Heart left ventricle (tissue), 13 donors: ENCODE measurements at regions not wholly inside any gene's neighbourhood (a gene's known extent, or its start where the extent isn't known, plus 50 kb on each side); places are given as distances from the start of the nearest gene placed in this dataset.
"Not testable (repeated sequence)": the region's sequence is repeated elsewhere in the genome, so short reads cannot be mapped to it uniquely, and the experiment has no call there.

ENCODE experiments used
- CTCF ChIP-seq, 12 donors: fragments of 200-600 bp; sonication (generic) in 4 of 12; IDR thresholded peaks; one replicate each; pipeline versions ENCODE4 v1.5.0 to v1.8.0; 2018 to 2022; ENCODE audit warnings: antibody characterized with exemption in 12 of 12, mild to moderate bottlenecking in 5 of 12
- POLR2A ChIP-seq, 2 donors: fragments of 450-650 bp; IDR thresholded peaks; one replicate each; pipeline ENCODE4 v1.6.1; 2017; ENCODE audit warnings: antibody characterized with exemption in 2 of 2, mild to moderate bottlenecking in 2 of 2, moderate library complexity in 2 of 2
- donor health status: ischemic (EF 13 %, LVEDD 7.1; RV severe dilation, severe dysfunction).
- donor health status: DM: no; HTN: yes; CAD: no.
- donor health status: DM: no; HTN: no; CAD: no.
- donor health status: ischemic (EF 25% LVEDD 6.9; RV normal size, moderate dysfunction).
- donor health status: ischemic (EF 25% LVEDD 5.7; RV mildly dilated, moderate dysfunction).
- donor health status: ischemic (EF 35%, LVEDD 5.7; RV mildly dilated, moderate dysfunction).
- donor health status: nonischemic (EF 11% LVEDD 7.7; RV severe dilation, severe dysfunction).
- donor health status: DM: yes; HTN: yes; CAD: no.
- donor health status: PGD.
- donor health status: ischemic (EF 29% LVEDD 5.4; RV normal size, mild dysfunction).
- donor health status: nonischemic (EF 23%, LVEDD 6.1; RV moderate dilation, normal function).

GRCh38 chrX:92611517-92611916 lies 832.3 kb downstream of the PCDH11X start:
- TF ChIP-seq CTCF, POLR2A (IDR thresholded peaks at IDR 0.05): not testable (repeated sequence)
